PFSK-1 (cell line): ENCODE measurements at regions not wholly inside any gene's neighbourhood (a gene's known extent, or its start where the extent isn't known, plus 50 kb on each side); places are given as distances from the start of the nearest gene placed in this dataset.

ENCODE experiments used
- POLR2AphosphoS5 ChIP-seq: IDR thresholded peaks from 2 replicates; pipeline ENCODE4 v1.6.1; 2012; ENCODE audit warnings: low read depth, mild to moderate bottlenecking, control low read depth, low read length, moderate library complexity
- SIN3A ChIP-seq: IDR thresholded peaks from 2 replicates; pipeline ENCODE4 v1.6.1; 2012; ENCODE audit warnings: mild to moderate bottlenecking, low read length, moderate library complexity, borderline replicate concordance; ENCODE audit not compliant: insufficient read depth

GRCh38 chr2:219946529-219946928 is 319.1 kb downstream of the SLC4A3 start:
- no peak for TF ChIP-seq SIN3A
- no peak for TF ChIP-seq POLR2AphosphoS5
